WERI-Rb-1 (cell line): ENCODE measurements at regions not wholly inside any gene's neighbourhood (a gene's known extent, or its start where the extent isn't known, plus 50 kb on each side); places are given as distances from the start of the nearest gene placed in this dataset.

ENCODE experiments used
- DNase-seq: peaks from one replicate; pipeline ENCODE4 v3.0.0-alpha.2; 2020
- H3K27ac ChIP-seq: fragments of 250-450 bp; sonication (Bioruptor Pico); 2 replicates; pipeline ENCODE4 v1.5.1; 2020; ENCODE audit warnings: mild to moderate bottlenecking, moderate library complexity
- H3K27me3 ChIP-seq: fragments of 250-450 bp; sonication (Bioruptor Pico); 2 replicates; pipeline ENCODE4 v1.5.1; 2021; ENCODE audit warnings: mild to moderate bottlenecking, low read depth, moderate library complexity; ENCODE audit not compliant: insufficient read depth, severe bottlenecking
- H3K36me3 ChIP-seq: fragments of 250-450 bp; sonication (Bioruptor Pico); 2 replicates; pipeline ENCODE4 v1.5.1; 2020; ENCODE audit warnings: mild to moderate bottlenecking, moderate library complexity
- H3K4me3 ChIP-seq: 2 replicates; pipeline ENCODE4 v1.5.1; 2011; ENCODE audit warnings: low read depth, mild to moderate bottlenecking, control low read depth, low read length
- H3K9me3 ChIP-seq: fragments of 250-450 bp; sonication (Bioruptor Pico); 2 replicates; pipeline ENCODE4 v1.5.1; 2021; ENCODE audit warnings: mild to moderate bottlenecking, moderate library complexity; ENCODE audit not compliant: severe bottlenecking
- CTCF ChIP-seq: IDR thresholded peaks from 2 replicates; pipeline ENCODE4 v1.5.1; 2011; ENCODE audit warnings: low read depth, mild to moderate bottlenecking, control low read depth, inconsistent platforms, low read length

GRCh38 chr22:48443680-48444079, 1384.0 kb downstream of the BRD1 start:
- H3K27me3 ChIP-seq, result no peaks in the 10 kb centered on the region
- DNase-seq, result no peak
- H3K4me3 ChIP-seq, result no peak overlapping the region
- H3K36me3 ChIP-seq, result no peaks in the 10 kb centered on the region
- H3K27ac ChIP-seq, result no peak overlapping the region
- no peak for TF ChIP-seq CTCF
- H3K9me3 ChIP-seq, result no peaks in the 10 kb centered on the region

- no peaks in the 10 kb centered on the region for H3K27me3 ChIP-seq
- no peaks in the 10 kb centered on the region for H3K36me3 ChIP-seq
- no peak for TF ChIP-seq CTCF
- DNase-seq, result no peak
- no peak overlapping the region for H3K27ac ChIP-seq
- no peak overlapping the region for H3K4me3 ChIP-seq
- no peaks in the 10 kb centered on the region for H3K9me3 ChIP-seq
Observed at GRCh38 chr22:48442663-48443062, 1385.0 kb downstream of the BRD1 start.

- Histone ChIP-seq H3K9me3 (no peaks in the 10 kb centered on the region), H3K27ac (no peak overlapping the region), H3K36me3 (no peaks in the 10 kb centered on the region), H3K27me3 (no peaks in the 10 kb centered on the region), H3K4me3 (no peak overlapping the region)
- TF ChIP-seq CTCF, result no peak
- no peak for DNase-seq
Observed at GRCh38 chr22:48441553-48441850, 1386.2 kb downstream of the BRD1 start.

GRCh38 chr22:48440673-48441552, 1386.8 kb downstream of the BRD1 start:
- no peak overlapping the region for H3K27ac ChIP-seq
- H3K4me3 ChIP-seq, result no peak overlapping the region
- no peak for DNase-seq
- no peaks in the 10 kb centered on the region for H3K9me3 ChIP-seq
- no peaks in the 10 kb centered on the region for H3K27me3 ChIP-seq
- H3K36me3 ChIP-seq, result no peaks in the 10 kb centered on the region
- no peak for TF ChIP-seq CTCF

- no peak overlapping the region for H3K27ac ChIP-seq
- no peaks in the 10 kb centered on the region for H3K27me3 ChIP-seq
- no peak overlapping the region for H3K4me3 ChIP-seq
- DNase-seq, result no peak
- H3K36me3 ChIP-seq, result no peaks in the 10 kb centered on the region
- no peaks in the 10 kb centered on the region for H3K9me3 ChIP-seq
- TF ChIP-seq CTCF, result no peak
Observed at GRCh38 chr22:48440176-48440575, 1387.5 kb downstream of the BRD1 start.

- Histone ChIP-seq H3K27me3 (no peaks in the 10 kb centered on the region), H3K27ac (no peak overlapping the region), H3K9me3 (no peaks in the 10 kb centered on the region), H3K4me3 (no peak overlapping the region), H3K36me3 (no peaks in the 10 kb centered on the region)
- TF ChIP-seq CTCF, result no peak
- DNase-seq, result no peak
Observed at GRCh38 chr22:48439560-48440135, 1388.0 kb downstream of the BRD1 start.
